IMR-90 (cell line): ENCODE measurements at regions not wholly inside any gene's neighbourhood (a gene's known extent, or its start where the extent isn't known, plus 50 kb on each side); places are given as distances from the start of the nearest gene placed in this dataset.

Experiments used
- ATAC-seq: fragments of 200-7000 bp; cut with Tn5 transposase; 2 replicates; pipeline ENCODE4 v1.9.1; 2020; ENCODE audit warnings: low read depth, mild to moderate bottlenecking, moderate library complexity
- BruUV-seq: library from RNA; stranded (reverse); fragments of 400-500 nt; replicated peaks from 2 replicates; lab custom pipeline; 2021; lab: Mats Ljungman, UMichigan
- CTCF ChIA-PET: fragments of 300-600 bp; formaldehyde crosslinking; extraction: SDS; loops from one replicate; lab custom pipeline; 2021; ENCODE audit warnings: antibody characterized with exemption; lab: Yijun Ruan, JAX
- POLR2A ChIA-PET: fragments of 300-600 bp; sonication (Branson Sonifier 250); formaldehyde crosslinking; loops from one replicate; lab custom pipeline; 2022; ENCODE audit warnings: antibody characterized with exemption; ENCODE audit not compliant: unreplicated experiment; lab: Charles Lee
- DNase-seq: peaks from one replicate; pipeline ENCODE4 v3.0.0; 2013
- H2AFZ ChIP-seq: replicated peaks from 2 replicates; pipeline ENCODE3; 2013; ENCODE audit warnings: low read length, mild to moderate bottlenecking; ENCODE audit not compliant: poor library complexity
- H2AK5ac ChIP-seq: 2 replicates; pipeline ENCODE4 v1.6.1; 2013; ENCODE audit warnings: low read depth, low read length, inconsistent platforms
- H2AK9ac ChIP-seq: replicated peaks from 2 replicates; pipeline ENCODE3; 2013; ENCODE audit warnings: mild to moderate bottlenecking, low read depth, low read length, moderate library complexity; ENCODE audit not compliant: poor library complexity
- H2BK120ac ChIP-seq: 2 replicates; pipeline ENCODE4 v1.6.1; 2013; ENCODE audit warnings: low read depth, low read length, inconsistent platforms
- H2BK15ac ChIP-seq: 3 replicates; pipeline ENCODE4 v1.6.1; 2013; ENCODE audit warnings: low read depth, low read length, inconsistent platforms
- H2BK20ac ChIP-seq: 2 replicates; pipeline ENCODE4 v1.6.1; 2013; ENCODE audit warnings: low read depth, mild to moderate bottlenecking, inconsistent platforms, low read length, moderate library complexity
- H2BK5ac ChIP-seq: 2 replicates; pipeline ENCODE4 v1.6.1; 2013; ENCODE audit warnings: mild to moderate bottlenecking, low read depth, low read length, inconsistent platforms; ENCODE audit not compliant: poor library complexity, severe bottlenecking
- H3K14ac ChIP-seq: replicated peaks from 2 replicates; pipeline ENCODE4 v1.6.1; 2013; ENCODE audit warnings: low read depth, low read length, inconsistent platforms
- H3K18ac ChIP-seq: 2 replicates; pipeline ENCODE4 v1.6.1; 2013; ENCODE audit warnings: low read depth, low read length, control low read depth
- H3K23ac ChIP-seq: 2 replicates; pipeline ENCODE4 v1.6.1; 2013; ENCODE audit warnings: low read depth, low read length, inconsistent platforms
- H3K27ac ChIP-seq: 2 replicates; pipeline ENCODE4 v1.5.1; 2013; ENCODE audit warnings: mild to moderate bottlenecking, control low read depth, low read length; ENCODE audit not compliant: insufficient read depth
- H3K27me3 ChIP-seq: 2 replicates; pipeline ENCODE4 v1.6.1; 2013; ENCODE audit warnings: low read length; ENCODE audit not compliant: control insufficient read depth, insufficient read depth
- H3K36me3 ChIP-seq: 2 replicates; pipeline ENCODE4 v1.6.1; 2013; ENCODE audit warnings: low read length, mixed read lengths; ENCODE audit not compliant: control insufficient read depth, insufficient read depth
- H3K4ac ChIP-seq: 2 replicates; pipeline ENCODE4 v1.6.1; 2013; ENCODE audit warnings: low read depth, low read length, inconsistent platforms
- H3K4me1 ChIP-seq: 2 replicates; pipeline ENCODE4 v1.6.1; 2013; ENCODE audit warnings: low read length, mixed read lengths; ENCODE audit not compliant: control insufficient read depth, insufficient read depth
- H3K4me2 ChIP-seq: 2 replicates; pipeline ENCODE4 v1.6.1; 2013; ENCODE audit warnings: low read depth, mild to moderate bottlenecking, control low read depth, low read length, moderate library complexity
- H3K4me3 ChIP-seq: 2 replicates; pipeline ENCODE4 v1.5.1; 2013; ENCODE audit warnings: low read depth, mild to moderate bottlenecking, control low read depth, low read length, moderate library complexity; ENCODE audit not compliant: insufficient read depth
- H3K56ac ChIP-seq: 2 replicates; pipeline ENCODE4 v1.6.1; 2013; ENCODE audit warnings: low read length, inconsistent platforms; ENCODE audit not compliant: insufficient read depth; ENCODE audit errors: extremely low read depth
- H3K79me1 ChIP-seq, 2 experiments: 2 replicates each; pipeline ENCODE4 v1.6.1; 2013; ENCODE audit warnings: low read length in 2 of 2, inconsistent platforms in 1 of 2, low read depth in 1 of 2
- H3K9ac ChIP-seq: 2 replicates; pipeline ENCODE4 v1.6.1; 2013; ENCODE audit warnings: low read depth, low read length, control low read depth
- H3K9me1 ChIP-seq: 2 replicates; pipeline ENCODE4 v1.6.1; 2013; ENCODE audit warnings: low read length, inconsistent platforms; ENCODE audit not compliant: insufficient read depth
- H3K9me3 ChIP-seq: 2 replicates; pipeline ENCODE4 v1.6.1; 2013; ENCODE audit warnings: low read length; ENCODE audit not compliant: control insufficient read depth, insufficient read depth
- H4K20me1 ChIP-seq: 2 replicates; pipeline ENCODE4 v1.6.1; 2013; ENCODE audit warnings: low read length, inconsistent platforms; ENCODE audit not compliant: insufficient read depth
- H4K5ac ChIP-seq: 2 replicates; pipeline ENCODE4 v1.6.1; 2013; ENCODE audit warnings: mild to moderate bottlenecking, low read depth, low read length, control low read depth
- H4K8ac ChIP-seq, 2 experiments: 2 replicates each; pipeline ENCODE4 v1.6.1; 2013; ENCODE audit warnings: low read depth in 2 of 2, low read length in 2 of 2, control low read depth in 1 of 2, inconsistent platforms in 1 of 2
- H4K91ac ChIP-seq: 2 replicates; pipeline ENCODE4 v1.6.1; 2013; ENCODE audit warnings: low read depth, low read length, inconsistent platforms; ENCODE audit not compliant: insufficient read depth
- BHLHE40 ChIP-seq: fragments of 150-350 bp; IDR thresholded peaks from 2 replicates; pipeline ENCODE4 v1.6.1; 2016; ENCODE audit warnings: mild to moderate bottlenecking, low read depth, low read length
- CEBPB ChIP-seq: IDR thresholded peaks from 2 replicates; pipeline ENCODE4 v1.6.1; 2012; ENCODE audit warnings: low read depth, low read length, improper control_type of control experiment
- CHD1 ChIP-seq: IDR thresholded peaks from 2 replicates; pipeline ENCODE4 v1.6.1; 2012; ENCODE audit warnings: low read depth, low read length, improper control_type of control experiment
- CTCF ChIP-seq: conservative IDR thresholded peaks from 2 replicates; pipeline ENCODE4 v1.5.1; 2012; ENCODE audit warnings: mild to moderate bottlenecking, low read depth, low read length, improper control_type of control experiment
- FOS ChIP-seq: fragments of 150-350 bp; IDR thresholded peaks from 2 replicates; pipeline ENCODE4 v1.6.1; 2016; ENCODE audit warnings: low read depth, low read length
- MAFK ChIP-seq: IDR thresholded peaks from 2 replicates; pipeline ENCODE4 v1.6.1; 2012; ENCODE audit warnings: low read depth, low read length, improper control_type of control experiment
- MAZ ChIP-seq: IDR thresholded peaks from 2 replicates; pipeline ENCODE4 v1.6.1; 2012; ENCODE audit warnings: low read depth, mild to moderate bottlenecking, low read length, improper control_type of control experiment, moderate library complexity, borderline replicate concordance
- MXI1 ChIP-seq: IDR thresholded peaks from 2 replicates; pipeline ENCODE4 v1.6.1; 2012; ENCODE audit warnings: low read depth, mild to moderate bottlenecking, low read length, moderate library complexity, borderline replicate concordance
- NFE2L2 ChIP-seq: fragments of 150-350 bp; IDR thresholded peaks from 2 replicates; pipeline ENCODE4 v1.6.1; 2016; ENCODE audit warnings: low read depth, mild to moderate bottlenecking, low read length
- POLR2A ChIP-seq: IDR thresholded peaks from 2 replicates; pipeline ENCODE4 v1.6.1; 2012; ENCODE audit warnings: mild to moderate bottlenecking, low read depth, low read length
- RAD21 ChIP-seq: IDR thresholded peaks from 2 replicates; pipeline ENCODE4 v1.6.1; 2012; ENCODE audit warnings: low read length, improper control_type of control experiment
- RCOR1 ChIP-seq: IDR thresholded peaks from 2 replicates; pipeline ENCODE4 v1.6.1; 2012; ENCODE audit warnings: mild to moderate bottlenecking, low read length, improper control_type of control experiment; ENCODE audit not compliant: insufficient replicate concordance
- RFX5 ChIP-seq: IDR thresholded peaks from 2 replicates; pipeline ENCODE4 v1.8.0; 2012; ENCODE audit warnings: low read depth, mild to moderate bottlenecking, low read length, moderate library complexity
- SMC3 ChIP-seq: fragments of 150-350 bp; IDR thresholded peaks from 2 replicates; pipeline ENCODE4 v1.6.1; 2016; ENCODE audit warnings: low read depth, mild to moderate bottlenecking, antibody characterized with exemption, low read length, moderate library complexity
- WGBS, 2 experiments: methylation state at CpG; one replicate each; pipeline versions ENCODE4 v1.1.5 to v1.1.7; 2013; ENCODE audit warnings: missing lambda C conversion rate in 2 of 2; ENCODE audit not compliant: insufficient read length in 1 of 2; ENCODE audit errors: extremely low coverage in 2 of 2; 5-methylcytosine and 5-hydroxymethylcytosine counted together
- dilution Hi-C: fragments of 300-500 bp; cut with HindIII; formaldehyde crosslinking; loops from one replicate; pipeline ENCODE4 v1.14.3; 2018; ENCODE audit warnings: low sequenced_read_pairs; ENCODE audit not compliant: unreplicated experiment
- in situ Hi-C: fragments of 300-500 bp; cut with MboI; formaldehyde crosslinking; loops from 3 replicates; pipeline ENCODE4 v1.14.3; 2019; ENCODE audit warnings: low sequenced_read_pairs, inconsistent platforms, mixed read lengths
- intact Hi-C: fragments of 100-400 bp; cut with micrococcal nuclease; formaldehyde crosslinking; loops from 2 replicates; pipeline ENCODE4 v1.10.0; 2022
- TF ChIP-seq, protein P1 (sequence below): fragments of 150-350 bp; IDR thresholded peaks from 2 replicates; pipeline ENCODE4 v1.6.1; 2017; ENCODE audit warnings: mild to moderate bottlenecking, antibody characterized with exemption, low read length, low read depth
- TF ChIP-seq, protein P2 (sequence below): fragments of 150-350 bp; IDR thresholded peaks from 2 replicates; pipeline ENCODE4 v1.6.1; 2016; ENCODE audit warnings: low read depth, mild to moderate bottlenecking, low read length, moderate library complexity, borderline replicate concordance

GRCh38 chr21:18000981-18001686 is 182.0 kb upstream of the C21orf91 start:
- no peak overlapping the region for H4K91ac ChIP-seq
- intact Hi-C loops, result no loop called here
- H3K9me1 ChIP-seq, result no peaks in the 10 kb centered on the region
- no peaks in the 10 kb centered on the region for H3K36me3 ChIP-seq
- ChIA-PET CTCF (no interaction called here), POLR2A (no interaction called here)
- DNase-seq (no peak), ATAC-seq (no peak)
- H2BK5ac ChIP-seq, result no peak overlapping the region
- no peak overlapping the region for H2BK120ac ChIP-seq
- H3K27me3 ChIP-seq, result no peaks in the 10 kb centered on the region
- no peak overlapping the region for H3K18ac ChIP-seq
- BruUV-seq, result no TSS peak
- no peak overlapping the region for H4K5ac ChIP-seq
- no peaks in the 10 kb centered on the region for H3K4me1 ChIP-seq
- H3K27ac ChIP-seq, result no peak overlapping the region
- H3K14ac ChIP-seq, result no peak overlapping the region
- no peaks in the 10 kb centered on the region for H3K79me1 ChIP-seq
- H2AK9ac ChIP-seq, result no peak overlapping the region
- H3K4me3 ChIP-seq, result no peak overlapping the region
- H4K20me1 ChIP-seq, result no peaks in the 10 kb centered on the region
- dilution Hi-C loops, result no loop called here
- H2AFZ ChIP-seq, result no peak overlapping the region
- in situ Hi-C loops, result no loop called here
- H2AK5ac ChIP-seq, result no peak overlapping the region
- H3K9ac ChIP-seq, result no peak overlapping the region
- no peak overlapping the region for H3K4me2 ChIP-seq
- no CpG with 5 or more reads among the region's 3 CpGs for WGBS, 2 experiments
- no peak overlapping the region for H3K4ac ChIP-seq
- H2BK15ac ChIP-seq, result no peak overlapping the region
- TF ChIP-seq CEBPB (no peak), MAFK (no peak), CTCF (no peak), FOS (no peak), BHLHE40 (no peak), CHD1 (no peak), RCOR1 (no peak), RAD21 (no peak), MAZ (no peak), POLR2A (no peak), RFX5 (no peak), MXI1 (no peak), NFE2L2 (no peak), SMC3 (no peak)
- TF ChIP-seq, protein P1, sequence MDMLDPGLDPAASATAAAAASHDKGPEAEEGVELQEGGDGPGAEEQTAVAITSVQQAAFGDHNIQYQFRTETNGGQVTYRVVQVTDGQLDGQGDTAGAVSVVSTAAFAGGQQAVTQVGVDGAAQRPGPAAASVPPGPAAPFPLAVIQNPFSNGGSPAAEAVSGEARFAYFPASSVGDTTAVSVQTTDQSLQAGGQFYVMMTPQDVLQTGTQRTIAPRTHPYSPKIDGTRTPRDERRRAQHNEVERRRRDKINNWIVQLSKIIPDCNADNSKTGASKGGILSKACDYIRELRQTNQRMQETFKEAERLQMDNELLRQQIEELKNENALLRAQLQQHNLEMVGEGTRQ, result no peak
- TF ChIP-seq, protein P2, sequence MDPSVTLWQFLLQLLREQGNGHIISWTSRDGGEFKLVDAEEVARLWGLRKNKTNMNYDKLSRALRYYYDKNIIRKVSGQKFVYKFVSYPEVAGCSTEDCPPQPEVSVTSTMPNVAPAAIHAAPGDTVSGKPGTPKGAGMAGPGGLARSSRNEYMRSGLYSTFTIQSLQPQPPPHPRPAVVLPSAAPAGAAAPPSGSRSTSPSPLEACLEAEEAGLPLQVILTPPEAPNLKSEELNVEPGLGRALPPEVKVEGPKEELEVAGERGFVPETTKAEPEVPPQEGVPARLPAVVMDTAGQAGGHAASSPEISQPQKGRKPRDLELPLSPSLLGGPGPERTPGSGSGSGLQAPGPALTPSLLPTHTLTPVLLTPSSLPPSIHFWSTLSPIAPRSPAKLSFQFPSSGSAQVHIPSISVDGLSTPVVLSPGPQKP, result no peak
- no peak overlapping the region for H4K8ac ChIP-seq
- H2BK20ac ChIP-seq, result no peak overlapping the region
- peaks cover 9% of the 10 kb centered on the region for H3K9me3 ChIP-seq
- no peak overlapping the region for H3K56ac ChIP-seq
- no peak overlapping the region for H3K23ac ChIP-seq
